ENCODE measurements at regions not wholly inside any gene's neighbourhood (a gene's known extent, or its start where the extent isn't known, plus 50 kb on each side); places are given as distances from the start of the nearest gene placed in this dataset.

DNA sequence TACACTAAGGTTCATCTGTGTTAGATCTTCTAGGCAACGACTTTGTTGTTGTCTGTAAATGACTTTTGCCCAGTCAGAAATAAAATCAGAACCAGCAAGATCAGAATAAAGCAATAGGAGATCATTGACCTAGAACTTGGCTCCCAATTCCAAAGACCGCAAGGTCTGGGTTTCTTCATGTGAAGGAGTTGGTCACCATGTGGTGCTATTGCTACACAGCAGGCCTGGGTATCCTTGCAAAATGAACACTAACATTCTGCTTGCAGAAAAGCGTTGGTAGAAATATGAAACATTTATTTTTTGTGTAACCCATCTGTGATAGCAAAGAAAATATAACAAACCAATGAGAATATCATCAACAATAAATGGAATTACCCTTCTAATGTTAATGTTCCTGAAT, 831.0 kb downstream of the NXPH1 start:
- Histone ChIP-seq H3K36me3 (no peaks in the 10 kb centered on the region), H3K4me3 (no peak overlapping the region), H3K27me3 (no peaks in the 10 kb centered on the region), H3K27ac (no peak overlapping the region), H3K4me1 (no peaks in the 10 kb centered on the region), H3K9me3 (peaks cover 0 to 16% (median 0%) of the 10 kb centered on the region in 4 donors)
- WGBS, 5 donors = 58 to 70% (median 67%) methylated on average over 3 of the region's 3 CpGs
- intact Hi-C loops (cut with DNase I; ENCODE audit: low total_unique reads) = no loop called here
- peak in 1 of 2 donors; percentile 7 for DNase-seq
- TF ChIP-seq POLR2A (IDR thresholded peaks at IDR 0.05) (no peak), EP300 (IDR thresholded peaks at IDR 0.05) (no peak), POLR2AphosphoS5 (IDR thresholded peaks at IDR 0.05) (no peak), CTCF (IDR thresholded peaks at IDR 0.05) (no peak)

DNA sequence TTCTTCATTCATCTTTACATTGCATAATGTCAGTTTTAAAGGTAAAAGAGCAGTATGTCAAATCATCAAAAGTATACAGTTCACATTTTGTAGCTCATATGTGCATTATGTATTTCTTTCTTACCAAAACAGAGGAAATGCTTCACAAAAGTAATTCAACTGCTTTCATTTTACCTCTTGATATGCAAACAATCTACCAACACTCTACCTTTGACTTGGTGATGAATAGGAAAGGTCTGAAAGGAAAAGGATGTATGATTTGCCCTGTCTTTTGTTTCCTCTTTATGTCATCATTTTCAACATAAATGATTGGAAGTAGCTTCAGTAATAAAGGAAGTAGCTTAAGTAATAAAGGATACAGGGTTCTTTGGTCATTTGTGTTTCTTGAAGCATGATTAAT, 846.7 kb downstream of the NXPH1 start:
- H3K9me3 ChIP-seq = peaks cover 0 to 5% (median 0%) of the 10 kb centered on the region in 4 donors
- intact Hi-C loops (cut with DNase I; ENCODE audit: low total_unique reads) = no loop called here
- no peak for DNase-seq
- TF ChIP-seq POLR2AphosphoS5 (IDR thresholded peaks at IDR 0.05) = no peak
- TF ChIP-seq CTCF (IDR thresholded peaks at IDR 0.05) = no peak
- TF ChIP-seq EP300 (IDR thresholded peaks at IDR 0.05) = no peak
- H3K4me1 ChIP-seq = no peaks in the 10 kb centered on the region
- no peak overlapping the region for H3K4me3 ChIP-seq
- H3K36me3 ChIP-seq = no peaks in the 10 kb centered on the region
- H3K27me3 ChIP-seq = no peaks in the 10 kb centered on the region
- no peak overlapping the region for H3K27ac ChIP-seq

DNA sequence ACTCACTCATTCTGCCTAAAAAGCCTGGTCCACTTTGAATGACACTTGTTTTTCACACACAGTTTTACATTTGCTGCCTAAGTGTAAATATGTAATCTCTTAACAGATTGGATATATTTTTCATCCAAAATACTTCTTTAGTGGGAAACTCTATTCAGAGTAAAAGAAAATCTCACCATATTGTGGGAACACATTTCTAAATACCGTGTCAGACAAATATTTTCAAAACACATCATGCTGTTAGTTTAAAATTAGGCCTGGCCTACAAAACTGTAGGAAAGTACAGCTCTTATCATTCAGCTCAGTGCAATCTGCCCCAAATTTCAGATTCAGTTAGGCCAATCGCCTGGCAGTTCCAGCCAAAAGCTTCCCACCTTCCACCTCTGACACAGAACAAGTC, 849.8 kb downstream of the NXPH1 start:
- no peak overlapping the region for H3K4me3 ChIP-seq

DNA sequence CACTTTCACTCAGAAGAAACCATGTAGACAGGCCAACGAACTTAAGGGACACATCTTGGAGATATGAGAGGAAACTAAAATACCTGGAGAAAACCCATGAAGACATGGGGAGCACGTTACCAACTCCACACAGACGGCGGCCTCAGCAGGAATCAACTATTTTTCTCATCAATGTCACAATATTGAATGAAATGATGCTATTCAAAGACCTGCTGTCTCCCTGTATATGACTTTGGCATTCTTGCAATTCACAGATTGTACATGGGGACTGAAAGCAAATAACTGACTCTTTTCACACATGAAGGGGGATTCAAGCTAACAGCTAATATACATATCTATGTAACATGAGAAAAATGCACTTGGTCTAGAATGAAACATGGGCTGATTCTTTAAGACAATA, 869.0 kb downstream of the NXPH1 start:
- Histone ChIP-seq H3K27ac (no peak overlapping the region), H3K36me3 (no peaks in the 10 kb centered on the region), H3K4me1 (no peaks in the 10 kb centered on the region), H3K9me3 (no peaks in the 10 kb centered on the region), H3K27me3 (no peaks in the 10 kb centered on the region), H3K4me3 (no peak overlapping the region)
- WGBS, 5 donors = 64 to 78% (median 74%) methylated on average over 4 of the region's 4 CpGs
- DNase-seq = no peak
- no peak for TF ChIP-seq CTCF (IDR thresholded peaks at IDR 0.05)
- intact Hi-C loops (cut with DNase I; ENCODE audit: low total_unique reads) = no loop called here

More for the DNA sequence above, 849.8 kb downstream of the NXPH1 start:
- no peaks in the 10 kb centered on the region for H3K36me3 ChIP-seq
- H3K27ac ChIP-seq = no peak overlapping the region
- TF ChIP-seq CTCF (IDR thresholded peaks at IDR 0.05) (no peak), POLR2AphosphoS5 (IDR thresholded peaks at IDR 0.05) (no peak), EP300 (IDR thresholded peaks at IDR 0.05) (no peak), POLR2A (IDR thresholded peaks at IDR 0.05) (no peak)
- no peaks in the 10 kb centered on the region for H3K27me3 ChIP-seq
- no peak for DNase-seq
- intact Hi-C loops (cut with DNase I; ENCODE audit: low total_unique reads) = no loop called here
- H3K4me1 ChIP-seq = no peaks in the 10 kb centered on the region
- no peaks in the 10 kb centered on the region for H3K9me3 ChIP-seq
- WGBS, 5 donors = 39 to 78% (median 52%) methylated on average over 2 of the region's 2 CpGs

DNA sequence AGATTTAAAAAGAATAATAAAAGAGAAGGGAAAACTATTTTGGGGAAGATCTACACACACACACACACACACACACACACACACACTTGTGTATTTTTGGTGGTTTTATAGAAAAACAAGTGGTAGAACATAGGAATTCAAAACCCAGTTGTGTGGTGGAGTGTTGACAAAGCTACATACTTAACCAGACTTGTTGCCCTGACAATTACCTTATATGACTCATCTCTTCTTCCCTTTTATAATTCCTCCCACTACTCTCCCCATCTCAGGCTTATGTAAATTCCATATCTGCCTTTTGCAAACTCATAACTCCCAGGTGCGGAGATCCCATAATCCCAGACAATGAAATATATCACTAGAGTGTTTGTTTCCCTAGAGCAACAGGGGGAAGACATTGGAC, 873.7 kb downstream of the NXPH1 start:
- Histone ChIP-seq H3K36me3 (no peaks in the 10 kb centered on the region), H3K27me3 (no peaks in the 10 kb centered on the region), H3K4me3 (no peak overlapping the region), H3K27ac (no peak overlapping the region), H3K9me3 (no peaks in the 10 kb centered on the region), H3K4me1 (no peaks in the 10 kb centered on the region)
- TF ChIP-seq CTCF (IDR thresholded peaks at IDR 0.05) (no peak), EP300 (IDR thresholded peaks at IDR 0.05) (no peak), POLR2AphosphoS5 (IDR thresholded peaks at IDR 0.05) (no peak), POLR2A (IDR thresholded peaks at IDR 0.05) (no peak)
- WGBS, 5 donors = 74 to 87% (median 81%) methylated on average over 1 of the region's 1 CpG
- DNase-seq = no peak
- intact Hi-C loops (cut with DNase I; ENCODE audit: low total_unique reads) = no loop called here
